Gastroesophageal sphincter (tissue), 4 donors: ENCODE measurements at regions not wholly inside any gene's neighbourhood (a gene's known extent, or its start where the extent isn't known, plus 50 kb on each side); places are given as distances from the start of the nearest gene placed in this dataset.
A peak's percentile ranks its signal among the peaks of the same experiment; 100 is the strongest.

Source experiments
- ATAC-seq: fragments of 150-250 bp; one replicate; pipeline ENCODE4 v1.9.1; 2016; ENCODE audit warnings: mild to moderate bottlenecking, moderate library complexity
- H3K27ac ChIP-seq, 4 donors: fragments of 200-600 bp; sonication (generic) in 3 of 4; 1 replicate in 3 of 4; 2 replicates in 1 of 4; pipeline ENCODE4 v1.5.1; 2016 to 2019
- H3K27me3 ChIP-seq: fragments of 200-600 bp; sonication (generic); one replicate; pipeline ENCODE4 v1.5.1; 2019
- H3K36me3 ChIP-seq, 2 donors: fragments of 200-600 bp; sonication (generic); one replicate each; pipeline ENCODE4 v1.5.1; 2019; ENCODE audit warnings: control low read depth in 1 of 2
- H3K4me1 ChIP-seq, 3 donors: fragments of 200-600 bp; sonication (generic); 1 replicate in 2 of 3; 2 replicates in 1 of 3; pipeline ENCODE4 v1.5.1; 2016 to 2019; ENCODE audit warnings: control low read depth in 2 of 3
- H3K4me3 ChIP-seq, 2 donors: fragments of 200-600 bp; sonication (generic); one replicate each; pipeline ENCODE4 v1.5.1; 2019; ENCODE audit warnings: mild to moderate bottlenecking in 1 of 2, moderate library complexity in 1 of 2
- H3K9me3 ChIP-seq, 3 donors: fragments of 200-600 bp; sonication (generic); one replicate each; pipeline ENCODE4 v1.5.1; 2017 to 2019; ENCODE audit warnings: control low read depth in 2 of 3
- CTCF ChIP-seq, 4 experiments: fragments of 200-600 bp in 2 of 4; fragments of 450-650 bp in 2 of 4; sonication (generic) in 1 of 4; IDR thresholded peaks; one replicate each; pipeline ENCODE4 v1.5.1; 2017 to 2019; ENCODE audit warnings: antibody characterized with exemption in 4 of 4, mild to moderate bottlenecking in 2 of 4, moderate library complexity in 2 of 4
- EP300 ChIP-seq: sonication (generic); formaldehyde crosslinking; IDR thresholded peaks from one replicate; pipeline ENCODE4 v1.6.1; 2017; ENCODE audit warnings: antibody characterized with exemption, mild to moderate bottlenecking
- POLR2A ChIP-seq, 2 donors: fragments of 450-650 bp; IDR thresholded peaks; one replicate each; pipeline ENCODE4 v1.6.1; 2017; ENCODE audit warnings: antibody characterized with exemption in 2 of 2, mild to moderate bottlenecking in 2 of 2, moderate library complexity in 1 of 2
- POLR2AphosphoS5 ChIP-seq: sonication (generic); formaldehyde crosslinking; IDR thresholded peaks from one replicate; pipeline ENCODE4 v1.6.1; 2017; ENCODE audit warnings: antibody characterized with exemption
- WGBS, 2 donors: methylation state at CpG; one replicate each; pipeline ENCODE4 v1.1.5; 2018; ENCODE audit warnings: low coverage in 1 of 2; 5-methylcytosine and 5-hydroxymethylcytosine counted together

- H3K27ac ChIP-seq = peak overlapping the region; percentile 85 to 99 (median 91)
- peak; percentile 72 for ATAC-seq
- no peaks in the 10 kb centered on the region for H3K9me3 ChIP-seq
- H3K27me3 ChIP-seq = no peaks in the 10 kb centered on the region
- TF ChIP-seq CTCF (IDR thresholded peaks at IDR 0.05) = no peak
- TF ChIP-seq EP300 = no peak
- peak; percentile 89 for TF ChIP-seq POLR2AphosphoS5
- TF ChIP-seq POLR2A (IDR thresholded peaks at IDR 0.05) = no peak
- peaks cover 0 to 38% of the 10 kb centered on the region in 2 donors for H3K36me3 ChIP-seq
- no peak overlapping the region for H3K4me3 ChIP-seq
- 75 to 80% methylated on average over 7 to 11 of the region's 11 CpGs for WGBS, 2 donors
- peaks cover 13 to 93% (median 40%) of the 10 kb centered on the region in 3 donors for H3K4me1 ChIP-seq
These were observed 156.4 kb upstream of the KLF14 start for GRCh38 chr7:130890176-130891020.

GRCh38 chr7:130891254-130892094 lies 157.5 kb upstream of the KLF14 start:
- peak overlapping the region in 1 of 2 donors; percentile 19 for H3K4me3 ChIP-seq
- WGBS, 2 donors = 21 to 29% methylated on average over 8 to 13 of the region's 15 CpGs
- peaks cover 13 to 95% (median 40%) of the 10 kb centered on the region in 3 donors for H3K4me1 ChIP-seq

GRCh38 chr7:130893441-130893894 lies 159.5 kb upstream of the KLF14 start:
- Histone ChIP-seq H3K36me3 (peaks cover 0 to 49% of the 10 kb centered on the region in 2 donors), H3K27me3 (no peaks in the 10 kb centered on the region), H3K4me3 (no peak overlapping the region), H3K27ac (peak overlapping the region; percentile 68 to 79 (median 71)), H3K9me3 (no peaks in the 10 kb centered on the region), H3K4me1 (peaks cover 13 to 96% (median 48%) of the 10 kb centered on the region in 3 donors)
- TF ChIP-seq EP300 (no peak), CTCF (IDR thresholded peaks at IDR 0.05) (no peak), POLR2AphosphoS5 (peak; percentile 42)
- 32 to 57% methylated on average over 5 to 7 of the region's 7 CpGs for WGBS, 2 donors
- peak; percentile 63 for ATAC-seq

More at GRCh38 chr7:130891254-130892094, 157.5 kb upstream of the KLF14 start:
- peak; percentile 93 for TF ChIP-seq POLR2AphosphoS5
- no peak for TF ChIP-seq POLR2A (IDR thresholded peaks at IDR 0.05)
- TF ChIP-seq EP300 = no peak
- no peak for TF ChIP-seq CTCF (IDR thresholded peaks at IDR 0.05)
- no peaks in the 10 kb centered on the region for H3K9me3 ChIP-seq
- peak overlapping the region; percentile 85 to 99 (median 91) for H3K27ac ChIP-seq
- no peaks in the 10 kb centered on the region for H3K27me3 ChIP-seq
- peaks cover 0 to 40% of the 10 kb centered on the region in 2 donors for H3K36me3 ChIP-seq
- peak; percentile 70 for ATAC-seq

GRCh38 chr7:130894146-130894908 lies 160.3 kb upstream of the KLF14 start:
- peak; percentile 53 for TF ChIP-seq POLR2AphosphoS5
- TF ChIP-seq CTCF (IDR thresholded peaks at IDR 0.05) = no peak
- peak overlapping the region; percentile 68 to 79 (median 71) for H3K27ac ChIP-seq
- peaks cover 13 to 93% (median 47%) of the 10 kb centered on the region in 3 donors for H3K4me1 ChIP-seq
- peak; percentile 18 for ATAC-seq
- no peak overlapping the region for H3K4me3 ChIP-seq
- no peaks in the 10 kb centered on the region for H3K27me3 ChIP-seq
- H3K9me3 ChIP-seq = no peaks in the 10 kb centered on the region
- H3K36me3 ChIP-seq = peaks cover 0 to 51% of the 10 kb centered on the region in 2 donors
- WGBS, 2 donors = 64 to 77% methylated on average over 7 of the region's 14 CpGs
